ENCODE measurements at regions not wholly inside any gene's neighbourhood (a gene's known extent, or its start where the extent isn't known, plus 50 kb on each side); places are given as distances from the start of the nearest gene placed in this dataset.

- Histone ChIP-seq H3K9me3 (ENCODE audit: control insufficient read depth in 2 of 2, insufficient read depth in 1 of 2, low read depth in 1 of 2, low read length in 1 of 2) (no peaks in the 10 kb centered on the region), H3K4me1 (ENCODE audit: control insufficient read depth in 2 of 2, insufficient read depth in 2 of 2, low read length in 1 of 2) (no peaks in the 10 kb centered on the region), H3K27ac (ENCODE audit: low read depth in 2 of 2, low read length in 1 of 2) (no peak overlapping the region), H3K4me3 (ENCODE audit: low read depth in 1 of 2, low read length in 2 of 2) (no peak overlapping the region), H3K36me3 (ENCODE audit: control insufficient read depth in 2 of 2, insufficient read depth in 2 of 2, low read length in 1 of 2) (no peaks in the 10 kb centered on the region), H3K27me3 (ENCODE audit: control insufficient read depth in 1 of 2, insufficient read depth in 2 of 2, low read length in 2 of 2) (no peaks in the 10 kb centered on the region)
- WGBS, 2 donors, result 63 to 65% methylated on average over 4 of the region's 4 CpGs
These were observed 71.9 kb upstream of the METAP2 start for GRCh38 chr12:95402096-95402495.

- peaks cover 0 to 2% of the 10 kb centered on the region in 2 donors for H3K9me3 ChIP-seq (ENCODE audit: control insufficient read depth in 2 of 2, insufficient read depth in 1 of 2, low read depth in 1 of 2, low read length in 1 of 2)
- H3K4me3 ChIP-seq (ENCODE audit: low read depth in 1 of 2, low read length in 2 of 2), result no peak overlapping the region
- 79 to 85% methylated on average over 8 of the region's 8 CpGs for WGBS, 2 donors
- H3K27ac ChIP-seq (ENCODE audit: low read depth in 2 of 2, low read length in 1 of 2), result no peak overlapping the region
- H3K27me3 ChIP-seq (ENCODE audit: control insufficient read depth in 1 of 2, insufficient read depth in 2 of 2, low read length in 2 of 2), result no peaks in the 10 kb centered on the region
- H3K36me3 ChIP-seq (ENCODE audit: control insufficient read depth in 2 of 2, insufficient read depth in 2 of 2, low read length in 1 of 2), result no peaks in the 10 kb centered on the region
- no peaks in the 10 kb centered on the region for H3K4me1 ChIP-seq (ENCODE audit: control insufficient read depth in 2 of 2, insufficient read depth in 2 of 2, low read length in 1 of 2)
These were observed 65.8 kb upstream of the METAP2 start for GRCh38 chr12:95408201-95408600.

GRCh38 chr12:95411057-95411456 lies 62.9 kb upstream of the METAP2 start:
- Histone ChIP-seq H3K27me3 (ENCODE audit: control insufficient read depth in 1 of 2, insufficient read depth in 2 of 2, low read length in 2 of 2) (peaks cover 0 to 4% of the 10 kb centered on the region in 2 donors), H3K27ac (ENCODE audit: low read depth in 2 of 2, low read length in 1 of 2) (no peak overlapping the region), H3K4me1 (ENCODE audit: control insufficient read depth in 2 of 2, insufficient read depth in 2 of 2, low read length in 1 of 2) (no peaks in the 10 kb centered on the region), H3K4me3 (ENCODE audit: low read depth in 1 of 2, low read length in 2 of 2) (no peak overlapping the region), H3K9me3 (ENCODE audit: control insufficient read depth in 2 of 2, insufficient read depth in 1 of 2, low read depth in 1 of 2, low read length in 1 of 2) (peaks cover 0 to 2% of the 10 kb centered on the region in 2 donors), H3K36me3 (ENCODE audit: control insufficient read depth in 2 of 2, insufficient read depth in 2 of 2, low read length in 1 of 2) (no peaks in the 10 kb centered on the region)
- 67 to 70% methylated on average over 3 of the region's 3 CpGs for WGBS, 2 donors

GRCh38 chr12:95411466-95411865 lies 62.5 kb upstream of the METAP2 start:
- Histone ChIP-seq H3K4me1 (ENCODE audit: control insufficient read depth in 2 of 2, insufficient read depth in 2 of 2, low read length in 1 of 2) (no peaks in the 10 kb centered on the region), H3K27ac (ENCODE audit: low read depth in 2 of 2, low read length in 1 of 2) (no peak overlapping the region), H3K9me3 (ENCODE audit: control insufficient read depth in 2 of 2, insufficient read depth in 1 of 2, low read depth in 1 of 2, low read length in 1 of 2) (peaks cover 0 to 2% of the 10 kb centered on the region in 2 donors), H3K4me3 (ENCODE audit: low read depth in 1 of 2, low read length in 2 of 2) (no peak overlapping the region), H3K27me3 (ENCODE audit: control insufficient read depth in 1 of 2, insufficient read depth in 2 of 2, low read length in 2 of 2) (peaks cover 0 to 4% of the 10 kb centered on the region in 2 donors), H3K36me3 (ENCODE audit: control insufficient read depth in 2 of 2, insufficient read depth in 2 of 2, low read length in 1 of 2) (no peaks in the 10 kb centered on the region)
- 50 to 51% methylated on average over 3 of the region's 3 CpGs for WGBS, 2 donors

- 45 to 63% methylated on average over 4 of the region's 4 CpGs for whole genome bisulfite sequencing, 2 donors
- peaks cover 0 to 2% of the 10 kb centered on the region in 2 donors for H3K9me3 ChIP-seq (ENCODE audit: control insufficient read depth in 2 of 2, insufficient read depth in 1 of 2, low read depth in 1 of 2, low read length in 1 of 2)
- H3K4me3 ChIP-seq (ENCODE audit: low read depth in 1 of 2, low read length in 2 of 2), result no peak overlapping the region
- no peak overlapping the region for H3K27ac ChIP-seq (ENCODE audit: low read depth in 2 of 2, low read length in 1 of 2)
- H3K36me3 ChIP-seq (ENCODE audit: control insufficient read depth in 2 of 2, insufficient read depth in 2 of 2, low read length in 1 of 2), result no peaks in the 10 kb centered on the region
- no peaks in the 10 kb centered on the region for H3K4me1 ChIP-seq (ENCODE audit: control insufficient read depth in 2 of 2, insufficient read depth in 2 of 2, low read length in 1 of 2)
- H3K27me3 ChIP-seq (ENCODE audit: control insufficient read depth in 1 of 2, insufficient read depth in 2 of 2, low read length in 2 of 2), result peaks cover 0 to 4% of the 10 kb centered on the region in 2 donors
These were observed 61.3 kb upstream of the METAP2 start for GRCh38 chr12:95412482-95413311.

GRCh38 chr12:95413576-95413975 lies 60.4 kb upstream of the METAP2 start:
- H3K4me3 ChIP-seq (ENCODE audit: low read depth in 1 of 2, low read length in 2 of 2), result no peak overlapping the region
- H3K27ac ChIP-seq (ENCODE audit: low read depth in 2 of 2, low read length in 1 of 2), result no peak overlapping the region
- 91 to 97% methylated on average over 3 of the region's 3 CpGs for WGBS, 2 donors
- H3K36me3 ChIP-seq (ENCODE audit: control insufficient read depth in 2 of 2, insufficient read depth in 2 of 2, low read length in 1 of 2), result no peaks in the 10 kb centered on the region
- H3K4me1 ChIP-seq (ENCODE audit: control insufficient read depth in 2 of 2, insufficient read depth in 2 of 2, low read length in 1 of 2), result no peaks in the 10 kb centered on the region
- H3K9me3 ChIP-seq (ENCODE audit: control insufficient read depth in 2 of 2, insufficient read depth in 1 of 2, low read depth in 1 of 2, low read length in 1 of 2), result peaks cover 0 to 2% of the 10 kb centered on the region in 2 donors
- peaks cover 0 to 4% of the 10 kb centered on the region in 2 donors for H3K27me3 ChIP-seq (ENCODE audit: control insufficient read depth in 1 of 2, insufficient read depth in 2 of 2, low read length in 2 of 2)

- H3K27me3 ChIP-seq (ENCODE audit: control insufficient read depth in 1 of 2, insufficient read depth in 2 of 2, low read length in 2 of 2), result peaks cover 0 to 4% of the 10 kb centered on the region in 2 donors
- H3K9me3 ChIP-seq (ENCODE audit: control insufficient read depth in 2 of 2, insufficient read depth in 1 of 2, low read depth in 1 of 2, low read length in 1 of 2), result no peaks in the 10 kb centered on the region
- H3K4me3 ChIP-seq (ENCODE audit: low read depth in 1 of 2, low read length in 2 of 2), result no peak overlapping the region
- no peaks in the 10 kb centered on the region for H3K36me3 ChIP-seq (ENCODE audit: control insufficient read depth in 2 of 2, insufficient read depth in 2 of 2, low read length in 1 of 2)
- no peaks in the 10 kb centered on the region for H3K4me1 ChIP-seq (ENCODE audit: control insufficient read depth in 2 of 2, insufficient read depth in 2 of 2, low read length in 1 of 2)
- 68 to 72% methylated on average over 1 of the region's 1 CpG for WGBS, 2 donors
- H3K27ac ChIP-seq (ENCODE audit: low read depth in 2 of 2, low read length in 1 of 2), result no peak overlapping the region
These were observed 58.5 kb upstream of the METAP2 start for GRCh38 chr12:95415451-95415850.

GRCh38 chr12:95416111-95416636 lies 57.8 kb upstream of the METAP2 start:
- no peak overlapping the region for H3K27ac ChIP-seq (ENCODE audit: low read depth in 2 of 2, low read length in 1 of 2)
- no peaks in the 10 kb centered on the region for H3K36me3 ChIP-seq (ENCODE audit: control insufficient read depth in 2 of 2, insufficient read depth in 2 of 2, low read length in 1 of 2)
- H3K4me3 ChIP-seq (ENCODE audit: low read depth in 1 of 2, low read length in 2 of 2), result no peak overlapping the region
- no peaks in the 10 kb centered on the region for H3K9me3 ChIP-seq (ENCODE audit: control insufficient read depth in 2 of 2, insufficient read depth in 1 of 2, low read depth in 1 of 2, low read length in 1 of 2)
- no peaks in the 10 kb centered on the region for H3K4me1 ChIP-seq (ENCODE audit: control insufficient read depth in 2 of 2, insufficient read depth in 2 of 2, low read length in 1 of 2)
- 77 to 81% methylated on average over 5 of the region's 5 CpGs for WGBS, 2 donors
- H3K27me3 ChIP-seq (ENCODE audit: control insufficient read depth in 1 of 2, insufficient read depth in 2 of 2, low read length in 2 of 2), result peaks cover 0 to 4% of the 10 kb centered on the region in 2 donors

GRCh38 chr12:95417372-95417771 lies 56.6 kb upstream of the METAP2 start:
- no peaks in the 10 kb centered on the region for H3K36me3 ChIP-seq (ENCODE audit: control insufficient read depth in 2 of 2, insufficient read depth in 2 of 2, low read length in 1 of 2)
- no peak overlapping the region for H3K4me3 ChIP-seq (ENCODE audit: low read depth in 1 of 2, low read length in 2 of 2)
- WGBS, 2 donors, result 91 to 93% methylated on average over 2 of the region's 2 CpGs
- no peaks in the 10 kb centered on the region for H3K4me1 ChIP-seq (ENCODE audit: control insufficient read depth in 2 of 2, insufficient read depth in 2 of 2, low read length in 1 of 2)
- H3K27ac ChIP-seq (ENCODE audit: low read depth in 2 of 2, low read length in 1 of 2), result no peak overlapping the region
- peaks cover 0 to 4% of the 10 kb centered on the region in 2 donors for H3K27me3 ChIP-seq (ENCODE audit: control insufficient read depth in 1 of 2, insufficient read depth in 2 of 2, low read length in 2 of 2)
- H3K9me3 ChIP-seq (ENCODE audit: control insufficient read depth in 2 of 2, insufficient read depth in 1 of 2, low read depth in 1 of 2, low read length in 1 of 2), result no peaks in the 10 kb centered on the region

- H3K4me3 ChIP-seq (ENCODE audit: low read depth in 1 of 2, low read length in 2 of 2), result no peak overlapping the region
- 77% methylated on average over 2 of the region's 2 CpGs for WGBS, 2 donors
- no peaks in the 10 kb centered on the region for H3K36me3 ChIP-seq (ENCODE audit: control insufficient read depth in 2 of 2, insufficient read depth in 2 of 2, low read length in 1 of 2)
- H3K27ac ChIP-seq (ENCODE audit: low read depth in 2 of 2, low read length in 1 of 2), result no peak overlapping the region
- H3K9me3 ChIP-seq (ENCODE audit: control insufficient read depth in 2 of 2, insufficient read depth in 1 of 2, low read depth in 1 of 2, low read length in 1 of 2), result no peaks in the 10 kb centered on the region
- no peaks in the 10 kb centered on the region for H3K4me1 ChIP-seq (ENCODE audit: control insufficient read depth in 2 of 2, insufficient read depth in 2 of 2, low read length in 1 of 2)
- peaks cover 0 to 4% of the 10 kb centered on the region in 2 donors for H3K27me3 ChIP-seq (ENCODE audit: control insufficient read depth in 1 of 2, insufficient read depth in 2 of 2, low read length in 2 of 2)
These were observed 55.8 kb upstream of the METAP2 start for GRCh38 chr12:95418142-95418541.
